ENCODE measurements at regions not wholly inside any gene's neighbourhood (a gene's known extent, or its start where the extent isn't known, plus 50 kb on each side); places are given as distances from the start of the nearest gene placed in this dataset.
A peak's percentile ranks its signal among the peaks of the same experiment; 100 is the strongest.

- TF ChIP-seq CTCF (conservative IDR thresholded peaks at IDR 0.05; ENCODE audit: low read depth, low read length) (peak; percentile 80), EZH2 (IDR thresholded peaks at IDR 0.05; ENCODE audit: borderline replicate concordance, low read depth, low read length, poor library complexity, severe bottlenecking) (no peak)
Measured at GRCh38 chr17:6910987-6911603, 79.6 kb upstream of the TEKT1 start.
